ENCODE measurements at regions not wholly inside any gene's neighbourhood (a gene's known extent, or its start where the extent isn't known, plus 50 kb on each side); places are given as distances from the start of the nearest gene placed in this dataset.
A peak's percentile ranks its signal among the peaks of the same experiment; 100 is the strongest.

DNA sequence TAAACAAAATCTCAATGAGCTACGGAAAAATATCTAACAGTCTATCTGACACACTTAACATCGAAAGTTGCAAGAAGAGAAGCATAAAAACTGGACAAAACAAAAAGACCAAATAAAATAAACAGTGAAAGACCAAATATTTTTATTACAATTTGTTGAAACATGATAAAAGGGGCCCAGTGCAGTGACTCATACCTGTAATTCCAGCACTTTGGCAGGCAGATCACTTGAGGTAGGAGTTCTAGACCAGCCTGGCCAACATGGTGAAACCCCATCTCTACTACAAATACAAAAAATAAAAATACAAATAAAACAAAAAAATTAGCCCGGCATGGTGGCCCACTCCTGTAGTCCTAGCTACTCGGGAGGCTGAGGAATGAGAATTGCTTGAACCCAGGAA is 914.0 kb upstream of the ALCAM start:
- Histone ChIP-seq H4K20me1 (ENCODE audit: insufficient read depth, low read length) (no peaks in the 10 kb centered on the region), H3K36me3 (ENCODE audit: insufficient read depth, low read length) (no peaks in the 10 kb centered on the region), H3K27ac (ENCODE audit: low read depth, low read length) (no peak overlapping the region), H3K79me2 (ENCODE audit: insufficient read depth, low read length) (no peaks in the 10 kb centered on the region), H3K4me1 (ENCODE audit: insufficient read depth, low read length) (no peaks in the 10 kb centered on the region), H3K27me3 (ENCODE audit: insufficient read depth, low read length) (peaks cover 3% of the 10 kb centered on the region), H2AFZ (ENCODE audit: low read length) (no peak overlapping the region), H3K4me3 (ENCODE audit: insufficient read depth, low read length) (no peak overlapping the region), H3K9me3 (ENCODE audit: low read depth, low read length) (no peaks in the 10 kb centered on the region), H3K4me2 (ENCODE audit: insufficient read depth, low read length) (no peak overlapping the region)
- TF ChIP-seq, protein P1, sequence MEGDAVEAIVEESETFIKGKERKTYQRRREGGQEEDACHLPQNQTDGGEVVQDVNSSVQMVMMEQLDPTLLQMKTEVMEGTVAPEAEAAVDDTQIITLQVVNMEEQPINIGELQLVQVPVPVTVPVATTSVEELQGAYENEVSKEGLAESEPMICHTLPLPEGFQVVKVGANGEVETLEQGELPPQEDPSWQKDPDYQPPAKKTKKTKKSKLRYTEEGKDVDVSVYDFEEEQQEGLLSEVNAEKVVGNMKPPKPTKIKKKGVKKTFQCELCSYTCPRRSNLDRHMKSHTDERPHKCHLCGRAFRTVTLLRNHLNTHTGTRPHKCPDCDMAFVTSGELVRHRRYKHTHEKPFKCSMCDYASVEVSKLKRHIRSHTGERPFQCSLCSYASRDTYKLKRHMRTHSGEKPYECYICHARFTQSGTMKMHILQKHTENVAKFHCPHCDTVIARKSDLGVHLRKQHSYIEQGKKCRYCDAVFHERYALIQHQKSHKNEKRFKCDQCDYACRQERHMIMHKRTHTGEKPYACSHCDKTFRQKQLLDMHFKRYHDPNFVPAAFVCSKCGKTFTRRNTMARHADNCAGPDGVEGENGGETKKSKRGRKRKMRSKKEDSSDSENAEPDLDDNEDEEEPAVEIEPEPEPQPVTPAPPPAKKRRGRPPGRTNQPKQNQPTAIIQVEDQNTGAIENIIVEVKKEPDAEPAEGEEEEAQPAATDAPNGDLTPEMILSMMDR (IDR thresholded peaks at IDR 0.05; ENCODE audit: extremely low read depth, low read depth, low read length): no peak
- DNase-seq (ENCODE audit: insufficient read length, low spot score, missing footprints): no peak

- no peak overlapping the region for H3K4me3 ChIP-seq (ENCODE audit: insufficient read depth, low read length)
- H3K4me1 ChIP-seq (ENCODE audit: insufficient read depth, low read length): no peaks in the 10 kb centered on the region
- peaks cover 4% of the 10 kb centered on the region for H3K27me3 ChIP-seq (ENCODE audit: insufficient read depth, low read length)
- H3K9me3 ChIP-seq (ENCODE audit: low read depth, low read length): no peaks in the 10 kb centered on the region
- no peak overlapping the region for H3K27ac ChIP-seq (ENCODE audit: low read depth, low read length)
- TF ChIP-seq, protein P1 (IDR thresholded peaks at IDR 0.05; ENCODE audit: extremely low read depth, low read depth, low read length): no peak
- H3K4me2 ChIP-seq (ENCODE audit: insufficient read depth, low read length): no peak overlapping the region
- no peak overlapping the region for H2AFZ ChIP-seq (ENCODE audit: low read length)
- no peaks in the 10 kb centered on the region for H3K36me3 ChIP-seq (ENCODE audit: insufficient read depth, low read length)
- DNase-seq (ENCODE audit: insufficient read length, low spot score, missing footprints): no peak
- H4K20me1 ChIP-seq (ENCODE audit: insufficient read depth, low read length): no peaks in the 10 kb centered on the region
- no peaks in the 10 kb centered on the region for H3K79me2 ChIP-seq (ENCODE audit: insufficient read depth, low read length)
These were observed 908.1 kb upstream of the ALCAM start for GRCh38 chr3:104458657-104459056.

GRCh38 chr3:104460477-104461406 is 906.0 kb upstream of the ALCAM start:
- H3K27me3 ChIP-seq (ENCODE audit: insufficient read depth, low read length): peaks cover 4% of the 10 kb centered on the region

DNA sequence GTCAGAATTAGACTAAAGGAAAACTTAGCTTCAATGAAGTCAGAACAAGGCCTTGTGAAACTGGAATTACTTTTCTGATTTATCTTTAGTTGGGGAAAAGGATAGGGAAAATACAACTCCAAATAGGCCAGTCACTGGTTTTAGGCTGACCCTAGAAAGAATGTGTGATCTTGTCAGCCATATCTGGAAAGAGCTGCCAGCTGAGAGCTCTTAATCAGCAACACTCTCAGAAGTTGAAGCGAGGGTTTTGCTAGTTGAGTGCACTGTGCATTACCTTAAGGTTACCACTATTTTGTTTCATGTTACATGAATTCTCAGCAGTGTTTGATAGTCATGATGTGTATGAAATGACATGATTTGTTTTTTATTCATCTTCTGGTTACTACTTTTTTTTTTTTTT is 905.3 kb upstream of the ALCAM start:
- Histone ChIP-seq H2AFZ (ENCODE audit: low read length) (no peak overlapping the region), H4K20me1 (ENCODE audit: insufficient read depth, low read length) (no peaks in the 10 kb centered on the region), H3K4me3 (ENCODE audit: insufficient read depth, low read length) (no peak overlapping the region), H3K27ac (ENCODE audit: low read depth, low read length) (no peak overlapping the region), H3K9me3 (ENCODE audit: low read depth, low read length) (no peaks in the 10 kb centered on the region), H3K4me1 (ENCODE audit: insufficient read depth, low read length) (no peaks in the 10 kb centered on the region), H3K79me2 (ENCODE audit: insufficient read depth, low read length) (no peaks in the 10 kb centered on the region), H3K36me3 (ENCODE audit: insufficient read depth, low read length) (no peaks in the 10 kb centered on the region), H3K4me2 (ENCODE audit: insufficient read depth, low read length) (no peak overlapping the region), H3K27me3 (ENCODE audit: insufficient read depth, low read length) (peaks cover 4% of the 10 kb centered on the region)
- TF ChIP-seq, protein P1 (IDR thresholded peaks at IDR 0.05; ENCODE audit: extremely low read depth, low read depth, low read length): no peak
- no peak for DNase-seq (ENCODE audit: insufficient read length, low spot score, missing footprints)

More at GRCh38 chr3:104460477-104461406, 906.0 kb upstream of the ALCAM start:
- no peaks in the 10 kb centered on the region for H3K9me3 ChIP-seq (ENCODE audit: low read depth, low read length)
- H3K36me3 ChIP-seq (ENCODE audit: insufficient read depth, low read length): no peaks in the 10 kb centered on the region
- H4K20me1 ChIP-seq (ENCODE audit: insufficient read depth, low read length): no peaks in the 10 kb centered on the region
- no peak overlapping the region for H3K4me2 ChIP-seq (ENCODE audit: insufficient read depth, low read length)
- DNase-seq (ENCODE audit: insufficient read length, low spot score, missing footprints): peak; percentile 78
- H3K4me3 ChIP-seq (ENCODE audit: insufficient read depth, low read length): no peak overlapping the region
- TF ChIP-seq, protein P1 (IDR thresholded peaks at IDR 0.05; ENCODE audit: extremely low read depth, low read depth, low read length): peak; percentile 49
- no peaks in the 10 kb centered on the region for H3K4me1 ChIP-seq (ENCODE audit: insufficient read depth, low read length)
- no peak overlapping the region for H3K27ac ChIP-seq (ENCODE audit: low read depth, low read length)
- H2AFZ ChIP-seq (ENCODE audit: low read length): peak overlapping the region; percentile 1
- H3K79me2 ChIP-seq (ENCODE audit: insufficient read depth, low read length): no peaks in the 10 kb centered on the region

Measured in osteoblast (primary cell).